HEK293T (cell line): ENCODE measurements at regions not wholly inside any gene's neighbourhood (a gene's known extent, or its start where the extent isn't known, plus 50 kb on each side); places are given as distances from the start of the nearest gene placed in this dataset.

Experiments used
- CTCF ChIA-PET: fragments of 350-600 bp; formaldehyde crosslinking; extraction: SDS; loops from one replicate; lab custom pipeline; 2021; ENCODE audit warnings: antibody characterized with exemption, inconsistent platforms; lab: Yijun Ruan, JAX
- POLR2A ChIA-PET: fragments of 350-600 bp; formaldehyde crosslinking; extraction: SDS; loops from one replicate; lab custom pipeline; 2020; ENCODE audit warnings: antibody characterized with exemption, inconsistent platforms; lab: Yijun Ruan, JAX
- DNase-seq: peaks from one replicate; pipeline ENCODE4 v3.0.0; 2012; ENCODE audit warnings: mixed read lengths; ENCODE audit errors: extremely low spot score
- ARNT ChIP-seq: fragments of 450-650 bp; IDR thresholded peaks from 2 replicates; pipeline ENCODE4 v1.6.1; 2017; ENCODE audit warnings: mild to moderate bottlenecking
- BHLHE40 ChIP-seq: fragments of 450-650 bp; IDR thresholded peaks from 2 replicates; pipeline ENCODE4 v1.6.1; 2016; ENCODE audit warnings: mild to moderate bottlenecking, moderate library complexity, borderline replicate concordance
- CTBP1 ChIP-seq: fragments of 450-650 bp; IDR thresholded peaks from 2 replicates; pipeline ENCODE4 v1.6.1; 2016; ENCODE audit warnings: borderline replicate concordance
- ELF4 ChIP-seq: fragments of 450-650 bp; IDR thresholded peaks from 2 replicates; pipeline ENCODE4 v1.6.1; 2017; ENCODE audit warnings: antibody characterized with exemption
- FOXA1 ChIP-seq: fragments of 450-650 bp; IDR thresholded peaks from 2 replicates; pipeline ENCODE4 v1.6.1; 2016; ENCODE audit warnings: mild to moderate bottlenecking
- FOXK2 ChIP-seq: fragments of 450-650 bp; IDR thresholded peaks from 2 replicates; pipeline ENCODE4 v1.6.1; 2016; ENCODE audit warnings: mild to moderate bottlenecking
- FOXM1 ChIP-seq: fragments of 450-650 bp; IDR thresholded peaks from 2 replicates; pipeline ENCODE4 v1.6.1; 2017; ENCODE audit warnings: mild to moderate bottlenecking, borderline replicate concordance
- HDGF ChIP-seq: fragments of 450-650 bp; IDR thresholded peaks from 2 replicates; pipeline ENCODE4 v1.6.1; 2017; ENCODE audit warnings: antibody characterized with exemption, borderline replicate concordance
- L3MBTL2 ChIP-seq: fragments of 450-650 bp; conservative IDR thresholded peaks from 2 replicates; pipeline ENCODE4 v1.6.1; 2016; ENCODE audit warnings: mild to moderate bottlenecking
- LEF1 ChIP-seq: fragments of 450-650 bp; IDR thresholded peaks from 2 replicates; pipeline ENCODE4 v1.6.1; 2017; ENCODE audit warnings: mild to moderate bottlenecking, borderline replicate concordance
- NFRKB ChIP-seq: fragments of 450-650 bp; IDR thresholded peaks from 2 replicates; pipeline ENCODE4 v1.6.1; 2016; ENCODE audit warnings: mild to moderate bottlenecking, moderate library complexity
- SP1 ChIP-seq: fragments of 450-650 bp; IDR thresholded peaks from 2 replicates; pipeline ENCODE4 v1.6.1; 2017
- SUZ12 ChIP-seq: fragments of 450-650 bp; IDR thresholded peaks from 2 replicates; pipeline ENCODE4 v1.6.1; 2016; ENCODE audit warnings: mild to moderate bottlenecking
- TARDBP ChIP-seq: fragments of 450-650 bp; IDR thresholded peaks from 2 replicates; pipeline ENCODE4 v1.6.1; 2016
- ZNF384 ChIP-seq: fragments of 450-650 bp; IDR thresholded peaks from 2 replicates; pipeline ENCODE4 v1.6.1; 2016
- TF ChIP-seq, protein P1 (sequence below): fragments of 450-650 bp; IDR thresholded peaks from 2 replicates; pipeline ENCODE4 v1.6.1; 2016

DNA sequence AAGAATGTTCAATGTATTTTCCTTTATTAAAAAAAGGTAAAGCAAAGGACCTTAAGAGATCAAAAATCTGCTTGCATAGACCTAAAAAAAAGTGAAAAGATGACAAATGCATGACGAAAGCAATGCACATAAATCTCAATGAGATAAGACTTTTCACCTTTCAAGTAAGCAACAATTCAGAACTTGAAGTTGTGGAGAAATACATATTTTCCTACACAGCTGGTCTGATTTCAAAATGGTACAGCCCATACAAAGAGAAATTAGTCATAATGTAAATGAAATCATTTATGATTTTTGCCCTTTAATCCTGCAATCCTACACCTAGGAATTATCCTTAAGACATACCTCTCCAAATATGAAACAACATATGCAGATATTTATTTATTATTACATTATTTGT lies 568.0 kb downstream of the ANXA1 start:
- no peak for TF ChIP-seq SUZ12
- no peak for TF ChIP-seq NFRKB
- no peak for TF ChIP-seq CTBP1
- POLR2A ChIA-PET, result no interaction called here
- CTCF ChIA-PET, result no interaction called here
- DNase-seq, result no peak

DNA sequence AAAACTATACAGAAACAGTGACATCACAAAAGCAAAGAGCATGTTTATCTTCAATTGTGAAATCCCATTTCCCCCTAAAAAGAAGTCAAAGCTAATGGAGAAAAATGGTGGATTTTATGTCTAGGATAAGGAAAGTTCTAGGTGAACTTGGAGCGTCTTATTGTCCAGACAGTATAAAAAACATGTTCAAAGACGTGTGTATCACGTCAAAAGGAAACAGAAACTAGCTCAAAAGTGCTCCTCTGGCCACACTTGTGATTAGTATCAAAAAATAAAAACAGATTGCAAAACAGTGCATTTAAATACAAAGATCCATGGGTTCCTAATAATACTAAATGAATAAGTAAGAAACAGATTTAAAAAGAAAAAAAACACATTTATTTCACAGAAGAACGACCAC lies 568.9 kb downstream of the ANXA1 start:
- TF ChIP-seq SUZ12, result no peak
- TF ChIP-seq LEF1, result no peak
- TF ChIP-seq FOXA1, result no peak
- TF ChIP-seq CTBP1, result no peak
- TF ChIP-seq L3MBTL2, result no peak
- TF ChIP-seq SP1, result no peak
- TF ChIP-seq, protein P1, sequence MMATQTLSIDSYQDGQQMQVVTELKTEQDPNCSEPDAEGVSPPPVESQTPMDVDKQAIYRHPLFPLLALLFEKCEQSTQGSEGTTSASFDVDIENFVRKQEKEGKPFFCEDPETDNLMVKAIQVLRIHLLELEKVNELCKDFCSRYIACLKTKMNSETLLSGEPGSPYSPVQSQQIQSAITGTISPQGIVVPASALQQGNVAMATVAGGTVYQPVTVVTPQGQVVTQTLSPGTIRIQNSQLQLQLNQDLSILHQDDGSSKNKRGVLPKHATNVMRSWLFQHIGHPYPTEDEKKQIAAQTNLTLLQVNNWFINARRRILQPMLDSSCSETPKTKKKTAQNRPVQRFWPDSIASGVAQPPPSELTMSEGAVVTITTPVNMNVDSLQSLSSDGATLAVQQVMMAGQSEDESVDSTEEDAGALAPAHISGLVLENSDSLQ, result no peak
- TF ChIP-seq TARDBP, result no peak
- no peak for TF ChIP-seq BHLHE40
- no peak for TF ChIP-seq NFRKB
- TF ChIP-seq FOXK2, result no peak
- TF ChIP-seq HDGF, result no peak
- TF ChIP-seq FOXM1, result no peak
- TF ChIP-seq ARNT, result no peak
- TF ChIP-seq ELF4, result no peak

DNA sequence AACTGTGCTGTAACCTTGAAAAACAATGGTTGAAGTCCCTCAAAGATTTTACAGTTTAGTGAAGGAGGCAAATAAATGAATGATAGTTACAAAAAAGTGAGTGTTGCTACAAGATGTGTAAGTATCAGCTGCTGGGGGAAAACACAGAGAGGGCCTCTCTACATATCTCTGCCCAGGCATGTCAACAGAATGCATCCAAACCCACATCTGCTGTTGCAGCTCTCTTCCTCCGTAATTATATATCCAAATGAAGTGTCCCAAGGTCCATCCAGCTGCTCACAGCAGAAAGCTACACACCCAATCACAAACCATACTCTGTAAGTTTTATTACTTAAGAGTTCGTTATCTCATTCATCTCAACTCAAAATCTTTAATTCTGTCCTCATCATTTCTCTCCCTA lies 584.6 kb downstream of the ANXA1 start:
- ChIA-PET CTCF (no interaction called here), POLR2A (no interaction called here)
- no peak for DNase-seq
- TF ChIP-seq TARDBP (no peak), ELF4 (no peak)

More for the DNA sequence above, 568.9 kb downstream of the ANXA1 start:
- ChIA-PET CTCF (no interaction called here), POLR2A (no interaction called here)
- DNase-seq, result no peak

DNA sequence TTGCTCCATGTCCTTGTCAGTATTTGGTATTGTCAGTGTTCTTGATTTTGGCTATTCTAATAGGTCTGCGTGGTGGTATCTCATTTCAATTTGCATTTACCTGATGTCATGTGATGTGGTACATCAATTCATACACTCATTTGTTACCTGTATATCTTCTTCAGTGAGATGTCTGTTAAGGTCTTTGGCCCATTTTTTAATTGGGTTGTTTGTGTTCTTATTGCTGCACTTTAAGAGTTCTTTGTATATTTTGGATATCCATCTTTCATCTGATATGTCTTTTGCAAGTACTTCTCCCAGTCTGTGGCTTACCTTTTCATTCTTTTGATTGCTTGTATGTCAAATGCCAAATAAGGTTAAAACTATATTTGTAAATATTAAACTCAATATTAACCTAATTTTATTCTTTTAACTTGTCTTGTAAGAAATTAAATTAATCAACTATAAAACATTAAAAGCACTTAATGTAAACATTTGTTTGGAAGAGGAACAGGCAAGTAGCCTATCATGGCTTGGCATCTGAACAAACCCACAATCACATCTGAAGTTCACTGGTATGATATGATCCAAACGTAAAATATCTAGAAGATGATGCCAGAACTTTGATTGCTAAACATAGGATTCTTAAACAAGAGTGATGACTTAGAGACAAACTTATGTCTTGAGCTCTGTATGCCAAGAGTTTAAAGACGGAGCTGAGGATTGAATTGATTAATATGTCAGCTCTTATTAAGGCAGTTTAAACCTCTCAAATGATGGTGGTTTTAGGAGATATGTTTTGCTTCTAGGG lies 587.3 kb downstream of the ANXA1 start:
- POLR2A ChIA-PET, result no interaction called here

DNA sequence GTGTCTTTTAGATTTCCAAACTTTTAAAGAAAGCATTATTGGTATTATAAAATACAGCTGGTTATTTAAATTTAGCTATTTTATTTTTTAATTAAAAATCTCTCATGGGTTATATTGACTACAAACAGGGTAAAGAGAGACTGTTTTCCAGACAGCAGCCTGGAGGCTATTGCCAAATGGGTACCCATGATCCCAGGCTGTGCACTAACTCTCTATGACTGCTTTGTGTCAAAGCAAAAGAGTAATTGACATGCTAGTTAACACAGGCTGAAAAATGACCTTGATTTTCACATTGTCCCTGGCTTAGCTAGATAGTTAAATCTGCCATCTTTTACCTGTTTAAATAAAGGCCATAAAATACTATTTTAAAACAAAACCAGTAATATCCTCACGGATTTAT lies 589.7 kb downstream of the ANXA1 start:
- DNase-seq, result no peak
- TF ChIP-seq ARNT (no peak), LEF1 (no peak), FOXA1 (no peak), FOXK2 (no peak), NFRKB (no peak), BHLHE40 (no peak), TARDBP (no peak), ELF4 (no peak), ZNF384 (no peak), SUZ12 (no peak), HDGF (no peak), L3MBTL2 (no peak), FOXM1 (no peak), CTBP1 (no peak)
- ChIA-PET CTCF (no interaction called here), POLR2A (no interaction called here)

More for the DNA sequence above, 587.3 kb downstream of the ANXA1 start:
- CTCF ChIA-PET, result no interaction called here
- DNase-seq, result no peak
- TF ChIP-seq NFRKB (no peak), CTBP1 (no peak), TARDBP (no peak), LEF1 (no peak), FOXM1 (no peak), SUZ12 (no peak), HDGF (no peak), ELF4 (no peak), BHLHE40 (no peak), SP1 (no peak), FOXA1 (no peak), ZNF384 (no peak)
- TF ChIP-seq, protein P1, result no peak

DNA sequence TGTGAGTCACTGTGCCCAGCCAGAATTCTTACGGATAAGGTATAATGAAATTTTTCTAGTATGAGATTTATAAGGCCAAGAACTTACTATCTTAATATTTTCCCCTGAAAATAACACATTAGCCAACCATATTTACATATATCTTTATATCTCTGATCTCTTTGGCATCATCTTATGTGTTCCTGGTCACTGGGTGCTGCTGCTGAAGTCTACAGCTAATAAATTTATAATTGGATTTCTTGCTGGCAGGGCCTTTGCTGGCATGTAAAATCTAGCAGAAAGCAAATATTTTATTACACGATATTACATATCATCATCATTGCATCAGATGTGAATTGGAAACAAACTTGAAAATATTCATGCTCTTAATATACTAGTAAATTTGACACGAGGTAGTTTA lies 590.7 kb downstream of the ANXA1 start:
- no peak for DNase-seq
- CTCF ChIA-PET, result no interaction called here
- POLR2A ChIA-PET, result no interaction called here
- TF ChIP-seq LEF1 (no peak), L3MBTL2 (no peak), BHLHE40 (no peak), CTBP1 (no peak)

DNA sequence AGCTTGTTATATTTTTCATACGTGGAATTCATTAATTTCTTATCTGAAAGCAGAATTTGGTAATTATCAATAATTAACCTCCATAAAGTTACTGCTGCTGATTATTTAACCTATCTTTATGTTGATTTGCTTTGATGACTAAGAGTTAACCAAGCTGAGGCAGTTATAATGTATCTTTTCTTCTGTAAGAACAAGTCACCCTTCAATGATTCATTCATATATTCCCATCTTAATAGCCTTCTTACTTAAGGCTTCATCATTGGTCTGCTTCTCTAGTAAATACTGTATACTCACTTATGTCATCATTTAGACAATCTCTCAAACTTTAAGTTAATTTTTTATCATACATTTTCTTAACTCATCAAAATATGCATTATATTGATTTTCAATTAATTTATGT lies 592.2 kb downstream of the ANXA1 start:
- ChIA-PET POLR2A (no interaction called here), CTCF (no interaction called here)
- TF ChIP-seq, protein P1, result no peak
- no peak for TF ChIP-seq BHLHE40
- TF ChIP-seq L3MBTL2, result no peak
- no peak for TF ChIP-seq HDGF
- TF ChIP-seq SP1, result no peak
- no peak for TF ChIP-seq TARDBP
- TF ChIP-seq LEF1, result no peak
- DNase-seq, result no peak
